A549 (cell line): ENCODE measurements at regions not wholly inside any gene's neighbourhood (a gene's known extent, or its start where the extent isn't known, plus 50 kb on each side); places are given as distances from the start of the nearest gene placed in this dataset.

Experiments
- EP300 ChIP-seq, 2 experiments: fragments of >200 bp; sonication (Bioruptor Twin); formaldehyde crosslinking; IDR thresholded peaks; 2 replicates in 1 of 2; 3 replicates in 1 of 2; pipeline ENCODE4 v1.6.1; 2016 to 2017
- TF ChIP-seq, protein P1 (sequence below): fragments of 150-350 bp; IDR thresholded peaks from 2 replicates; pipeline ENCODE4 v1.6.1; 2014; ENCODE audit warnings: low read depth, mild to moderate bottlenecking, low read length

- TF ChIP-seq EP300 (IDR thresholded peaks at IDR 0.05) = no peak
- TF ChIP-seq, protein P1, sequence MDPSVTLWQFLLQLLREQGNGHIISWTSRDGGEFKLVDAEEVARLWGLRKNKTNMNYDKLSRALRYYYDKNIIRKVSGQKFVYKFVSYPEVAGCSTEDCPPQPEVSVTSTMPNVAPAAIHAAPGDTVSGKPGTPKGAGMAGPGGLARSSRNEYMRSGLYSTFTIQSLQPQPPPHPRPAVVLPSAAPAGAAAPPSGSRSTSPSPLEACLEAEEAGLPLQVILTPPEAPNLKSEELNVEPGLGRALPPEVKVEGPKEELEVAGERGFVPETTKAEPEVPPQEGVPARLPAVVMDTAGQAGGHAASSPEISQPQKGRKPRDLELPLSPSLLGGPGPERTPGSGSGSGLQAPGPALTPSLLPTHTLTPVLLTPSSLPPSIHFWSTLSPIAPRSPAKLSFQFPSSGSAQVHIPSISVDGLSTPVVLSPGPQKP = no peak
These were observed 108.5 kb downstream of the GAS1 start for GRCh38 chr9:86838519-86839497.
